ENCODE measurements at regions not wholly inside any gene's neighbourhood (a gene's known extent, or its start where the extent isn't known, plus 50 kb on each side); places are given as distances from the start of the nearest gene placed in this dataset.
"Not testable (repeated sequence)": the region's sequence is repeated elsewhere in the genome, so short reads cannot be mapped to it uniquely, and the experiment has no call there.

- in situ Hi-C loops (cut with HindIII; ENCODE audit: low sequenced_read_pairs), result no loop called here
Measured at GRCh38 chr1:195851804-195852203, 756.4 kb downstream of the KCNT2 start.

GRCh38 chr1:195851016-195851601 is 757.1 kb downstream of the KCNT2 start:
- in situ Hi-C loops (cut with HindIII; ENCODE audit: low sequenced_read_pairs), result no loop called here

- in situ Hi-C loops (cut with HindIII; ENCODE audit: low sequenced_read_pairs), result no loop called here
Measured at GRCh38 chr1:195849180-195849579, 759.1 kb downstream of the KCNT2 start.

- in situ Hi-C loops (cut with HindIII; ENCODE audit: low sequenced_read_pairs), result not testable (repeated sequence)
Measured at GRCh38 chr1:195847957-195848875, 760.0 kb downstream of the KCNT2 start.

- in situ Hi-C loops (cut with HindIII; ENCODE audit: low sequenced_read_pairs), result no loop called here
Measured at GRCh38 chr1:195831789-195832188, 776.5 kb downstream of the KCNT2 start.

GRCh38 chr1:195828325-195828724 is 779.9 kb downstream of the KCNT2 start:
- in situ Hi-C loops (cut with HindIII; ENCODE audit: low sequenced_read_pairs), result no loop called here

GRCh38 chr1:195820925-195821324 is 787.3 kb downstream of the KCNT2 start:
- in situ Hi-C loops (cut with HindIII; ENCODE audit: low sequenced_read_pairs), result no loop called here

- in situ Hi-C loops (cut with HindIII; ENCODE audit: low sequenced_read_pairs), result no loop called here
Measured at GRCh38 chr1:195806060-195806459, 802.2 kb downstream of the KCNT2 start.

GRCh38 chr1:195804547-195804946 is 803.7 kb downstream of the KCNT2 start:
- in situ Hi-C loops (cut with HindIII; ENCODE audit: low sequenced_read_pairs), result no loop called here

- in situ Hi-C loops (cut with HindIII; ENCODE audit: low sequenced_read_pairs), result no loop called here
Measured at GRCh38 chr1:195799016-195799415, 809.2 kb downstream of the KCNT2 start.

- in situ Hi-C loops (cut with HindIII; ENCODE audit: low sequenced_read_pairs), result no loop called here
Measured at GRCh38 chr1:195794225-195794624, 814.0 kb downstream of the KCNT2 start.

- in situ Hi-C loops (cut with HindIII; ENCODE audit: low sequenced_read_pairs), result no loop called here
Measured at GRCh38 chr1:195791796-195792195, 816.4 kb downstream of the KCNT2 start.

GRCh38 chr1:195790514-195791168 is 817.6 kb downstream of the KCNT2 start:
- in situ Hi-C loops (cut with HindIII; ENCODE audit: low sequenced_read_pairs), result no loop called here

- in situ Hi-C loops (cut with HindIII; ENCODE audit: low sequenced_read_pairs), result no loop called here
Measured at GRCh38 chr1:195789321-195789720, 818.9 kb downstream of the KCNT2 start.

- in situ Hi-C loops (cut with HindIII; ENCODE audit: low sequenced_read_pairs), result no loop called here
Measured at GRCh38 chr1:195788721-195789120, 819.5 kb downstream of the KCNT2 start.

- in situ Hi-C loops (cut with HindIII; ENCODE audit: low sequenced_read_pairs), result no loop called here
Measured at GRCh38 chr1:195785830-195786229, 822.4 kb downstream of the KCNT2 start.

- in situ Hi-C loops (cut with HindIII; ENCODE audit: low sequenced_read_pairs), result no loop called here
Measured at GRCh38 chr1:195773931-195774330, 834.3 kb downstream of the KCNT2 start.

GRCh38 chr1:195769461-195769860 is 838.8 kb downstream of the KCNT2 start:
- in situ Hi-C loops (cut with HindIII; ENCODE audit: low sequenced_read_pairs), result no loop called here

- in situ Hi-C loops (cut with HindIII; ENCODE audit: low sequenced_read_pairs), result no loop called here
Measured at GRCh38 chr1:195768936-195769335, 839.3 kb downstream of the KCNT2 start.

GRCh38 chr1:195768377-195768776 is 839.9 kb downstream of the KCNT2 start:
- in situ Hi-C loops (cut with HindIII; ENCODE audit: low sequenced_read_pairs), result no loop called here

GRCh38 chr1:195766709-195767108 is 841.5 kb downstream of the KCNT2 start:
- in situ Hi-C loops (cut with HindIII; ENCODE audit: low sequenced_read_pairs), result no loop called here

- in situ Hi-C loops (cut with HindIII; ENCODE audit: low sequenced_read_pairs), result no loop called here
Measured at GRCh38 chr1:195765099-195765498, 843.1 kb downstream of the KCNT2 start.

All from endothelial cell of hepatic sinusoid (primary cell).